DND-41 (cell line): ENCODE measurements at regions not wholly inside any gene's neighbourhood (a gene's known extent, or its start where the extent isn't known, plus 50 kb on each side); places are given as distances from the start of the nearest gene placed in this dataset.

Experiments used
- CTCF ChIP-seq: IDR thresholded peaks from 2 replicates; pipeline ENCODE4 v1.5.1; 2012; ENCODE audit warnings: borderline replicate concordance, low read length, moderate library complexity, mild to moderate bottlenecking; ENCODE audit not compliant: poor library complexity, severe bottlenecking; ENCODE audit errors: extremely low read depth
- EZH2 ChIP-seq: IDR thresholded peaks from 3 replicates; pipeline ENCODE4 v1.6.1; 2012; ENCODE audit warnings: borderline replicate concordance, low read depth, mild to moderate bottlenecking, moderate library complexity, low read length, inconsistent platforms; ENCODE audit not compliant: severe bottlenecking

- no peak for TF ChIP-seq CTCF
- no peak for TF ChIP-seq EZH2
These were observed 122.9 kb upstream of the ID2 start for GRCh38 chr2:8558956-8559355.
